HG02973 (cell line): ENCODE measurements at regions not wholly inside any gene's neighbourhood (a gene's known extent, or its start where the extent isn't known, plus 50 kb on each side); places are given as distances from the start of the nearest gene placed in this dataset.
A peak's percentile ranks its signal among the peaks of the same experiment; 100 is the strongest.
"Not testable (repeated sequence)": the region's sequence is repeated elsewhere in the genome, so short reads cannot be mapped to it uniquely, and the experiment has no call there.

Source experiments
- ATAC-seq: cut with Tn5 transposase; IDR thresholded peaks from one replicate; pipeline ENCODE4 v1.9.1; 2021; ENCODE audit warnings: moderate library complexity; ENCODE audit not compliant: unreplicated experiment

DNA sequence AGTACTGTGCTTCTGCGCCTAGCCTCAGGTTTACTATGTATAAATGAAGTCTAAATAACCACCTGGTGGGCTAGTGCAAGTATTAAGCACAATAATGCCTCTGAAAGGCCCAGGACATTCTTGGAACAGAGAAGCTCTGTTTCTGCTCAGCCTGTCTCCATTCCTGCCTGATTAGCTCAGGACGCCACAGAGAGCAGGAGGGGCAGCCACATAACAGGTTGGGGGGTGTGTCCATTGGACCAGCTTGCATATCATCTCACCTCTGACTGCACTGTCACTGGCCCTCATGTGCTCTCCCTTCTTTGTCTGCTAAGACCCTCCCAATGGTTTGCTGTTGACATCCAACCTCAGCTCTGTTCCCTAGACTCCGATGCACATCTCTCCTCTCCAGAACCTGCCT, 52.8 kb upstream of the IKZF1 start:
- no peak for ATAC-seq

DNA sequence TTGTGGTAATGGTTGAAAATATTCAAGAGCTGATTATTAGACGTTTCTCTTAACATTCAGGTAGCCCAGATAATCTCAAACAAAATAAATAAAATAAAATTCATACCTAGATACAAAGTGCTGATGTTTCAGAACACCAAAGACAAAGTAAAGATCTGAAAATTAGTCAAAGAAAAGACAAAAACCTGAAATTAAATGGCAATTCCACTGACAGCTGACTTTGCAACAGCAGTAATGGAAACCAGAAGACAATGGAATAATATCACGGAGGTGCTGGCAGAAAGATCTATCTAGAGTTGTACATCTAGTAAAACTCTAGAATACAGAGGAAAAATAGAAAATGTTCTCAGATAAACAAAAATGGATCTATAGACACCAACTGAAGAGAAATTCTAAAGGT, 58.0 kb upstream of the IKZF1 start:
- no peak for ATAC-seq

DNA sequence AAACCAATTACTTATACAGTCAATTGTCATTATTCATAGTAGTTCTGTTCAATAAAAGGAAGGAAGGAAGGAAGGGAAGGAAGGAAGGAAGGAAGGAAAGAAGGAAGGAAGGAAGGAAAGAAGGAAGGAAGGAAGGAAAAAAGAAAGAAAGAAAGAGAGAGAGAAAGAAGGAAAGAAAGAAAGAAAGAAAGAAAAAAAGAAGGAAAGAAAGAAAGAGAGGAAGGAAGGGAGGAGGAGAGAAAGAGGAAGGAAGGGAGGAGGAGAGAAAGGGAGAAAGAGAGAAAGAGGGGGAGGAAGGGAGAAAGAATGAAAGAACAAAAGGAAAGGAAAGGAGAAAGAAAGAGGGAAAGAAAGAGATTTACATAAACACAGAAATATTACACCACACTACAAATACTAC, 62.4 kb upstream of the IKZF1 start:
- not testable (repeated sequence) for ATAC-seq

DNA sequence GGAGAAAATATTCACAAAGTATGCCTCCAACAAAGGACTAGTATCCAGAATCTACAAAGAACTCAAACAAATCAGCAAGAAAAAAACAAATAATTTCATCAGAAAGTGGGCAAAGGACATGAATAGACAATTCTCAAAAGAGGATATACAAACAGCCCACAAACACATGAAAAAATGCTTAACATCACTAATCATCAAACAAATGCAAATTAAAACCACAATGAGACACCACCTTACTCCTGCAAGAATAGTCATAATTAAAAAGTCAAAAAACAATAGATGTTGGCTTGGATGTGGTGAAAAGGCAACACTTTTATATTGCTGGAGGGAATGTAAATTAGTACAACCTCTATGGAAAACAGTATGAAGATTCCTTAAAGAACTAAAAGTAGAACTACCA, 63.8 kb upstream of the IKZF1 start:
- not testable (repeated sequence) for ATAC-seq

DNA sequence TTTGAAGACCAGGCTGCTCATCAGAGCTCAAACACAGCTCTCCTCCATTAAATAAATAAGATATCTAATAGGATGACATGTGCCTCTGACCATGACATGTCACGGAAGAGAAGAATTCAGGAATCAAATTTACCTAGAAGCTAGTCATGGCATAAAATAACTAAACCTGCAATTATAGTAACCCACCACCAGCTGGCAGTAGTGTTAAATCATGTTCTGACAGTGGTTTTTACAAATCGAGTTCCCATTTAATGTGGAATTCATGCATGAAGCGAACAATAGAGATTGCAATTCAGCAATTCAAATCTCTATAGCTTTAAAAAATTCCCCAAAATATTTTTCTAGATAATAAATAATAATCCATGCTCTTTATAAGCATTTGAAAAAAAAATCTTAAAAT, 74.6 kb upstream of the IKZF1 start:
- ATAC-seq: no peak

DNA sequence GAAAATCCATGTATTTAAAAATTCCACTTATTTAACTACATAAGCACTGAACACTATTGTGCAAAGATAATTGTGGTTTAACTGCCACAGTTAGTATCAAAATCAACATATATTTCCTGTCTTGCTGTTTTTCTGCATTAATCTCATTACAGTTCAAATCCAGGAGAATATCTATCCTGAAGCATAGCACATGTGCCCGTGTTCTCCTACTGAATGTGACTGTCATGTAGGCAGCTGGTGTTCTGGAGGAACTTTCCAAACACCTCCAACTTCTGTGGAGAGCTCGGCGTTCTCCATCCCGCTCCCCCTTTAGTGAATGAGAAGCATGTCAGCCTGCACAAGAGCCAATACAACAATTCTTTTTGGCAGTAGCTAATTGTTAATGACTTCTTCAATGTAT, 76.4 kb upstream of the IKZF1 start:
- no peak for ATAC-seq

DNA sequence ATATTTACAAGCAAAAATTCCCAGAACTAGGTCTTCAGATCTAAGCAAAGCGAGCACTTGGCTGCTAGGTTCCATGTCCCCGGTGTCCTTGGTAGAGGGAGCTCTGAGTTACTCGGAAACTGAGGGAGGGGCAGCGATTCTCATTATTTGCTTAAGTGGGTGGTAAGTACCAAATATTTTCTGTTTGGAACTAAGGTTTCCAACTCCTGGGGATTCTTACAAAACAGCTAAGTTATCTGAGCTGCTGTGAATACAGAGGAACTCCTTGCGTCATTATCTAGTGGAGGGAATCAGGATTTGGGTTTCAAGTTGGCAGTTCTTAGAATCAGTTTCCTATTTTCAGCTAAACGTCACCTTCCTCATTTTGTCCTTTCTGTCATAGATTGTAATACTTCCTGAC, 76.8 kb upstream of the IKZF1 start:
- no peak for ATAC-seq

DNA sequence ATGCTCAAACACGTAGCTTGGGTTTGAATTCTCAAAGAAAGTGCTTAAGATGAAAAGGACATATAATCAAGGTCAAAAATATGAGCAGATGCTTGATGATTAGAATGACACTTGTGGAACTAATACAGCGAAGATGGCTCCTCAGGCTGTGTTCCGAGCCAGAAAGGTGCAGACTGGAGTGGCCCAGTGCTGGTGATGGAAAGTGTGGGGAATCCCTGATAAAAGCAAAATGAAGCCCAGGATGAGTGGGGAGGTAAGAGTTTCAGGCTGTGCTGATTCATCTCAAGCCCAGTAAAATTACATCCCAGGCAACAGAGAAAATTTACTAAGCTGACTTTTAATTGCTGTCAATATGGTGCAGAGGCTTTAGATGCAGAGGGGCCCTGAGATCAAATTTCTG, 77.8 kb upstream of the IKZF1 start:
- no peak for ATAC-seq

DNA sequence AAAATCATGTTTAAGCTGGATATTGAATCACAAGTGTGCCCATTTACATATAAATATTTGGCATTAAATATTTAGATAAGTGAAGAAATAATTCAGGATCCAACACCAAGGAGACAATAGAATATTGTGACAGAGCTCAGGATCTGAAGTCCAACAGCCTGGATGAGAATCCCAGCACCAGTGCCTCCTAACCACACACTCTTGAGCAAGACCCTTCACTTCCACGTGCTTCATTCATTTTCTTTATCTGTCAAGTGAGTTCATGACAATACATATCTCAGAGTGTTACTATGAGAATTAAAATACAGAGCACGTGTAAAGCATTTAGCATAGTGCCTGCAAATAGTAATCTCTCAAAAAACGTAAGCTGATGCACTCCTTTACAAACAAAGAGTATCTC, 78.4 kb upstream of the IKZF1 start:
- no peak for ATAC-seq

DNA sequence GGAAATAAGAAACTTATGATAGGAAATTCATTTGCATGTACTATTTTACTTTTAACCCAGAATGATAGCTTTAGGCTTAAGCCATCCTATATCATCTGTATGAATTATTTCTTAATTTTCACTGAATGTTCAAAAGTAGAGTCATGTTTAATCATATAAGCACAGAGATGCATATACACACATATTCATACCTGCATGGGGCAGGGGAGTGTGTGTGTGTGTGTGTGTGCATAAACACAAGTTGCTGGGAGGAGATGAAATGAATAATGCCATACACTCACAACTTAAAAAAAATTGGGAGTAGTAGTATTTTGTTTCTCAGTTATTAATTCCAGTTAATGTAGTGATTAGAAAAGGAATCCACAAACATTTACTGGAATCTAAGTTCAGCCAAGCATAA, 83.1 kb upstream of the IKZF1 start:
- ATAC-seq: no peak

DNA sequence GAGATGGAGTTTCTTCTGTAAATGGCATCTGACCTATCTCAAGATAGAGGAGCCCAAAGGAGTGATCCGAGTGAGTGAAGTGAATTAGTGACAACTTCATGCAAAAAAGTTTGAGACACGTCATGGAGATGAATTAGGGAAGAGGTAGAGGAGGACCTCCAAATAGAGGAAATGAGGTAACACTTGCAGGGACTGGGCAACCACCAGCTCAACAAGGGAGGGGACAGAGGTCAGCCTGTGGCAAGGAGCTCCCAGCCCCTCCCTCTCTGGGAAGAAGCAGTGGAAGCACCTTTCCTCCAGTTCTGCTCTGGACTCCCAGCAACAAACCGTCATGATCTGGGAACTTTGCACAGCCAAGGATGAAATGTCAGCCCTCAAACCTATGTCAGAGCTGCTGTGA, 83.5 kb upstream of the IKZF1 start:
- ATAC-seq: no peak

DNA sequence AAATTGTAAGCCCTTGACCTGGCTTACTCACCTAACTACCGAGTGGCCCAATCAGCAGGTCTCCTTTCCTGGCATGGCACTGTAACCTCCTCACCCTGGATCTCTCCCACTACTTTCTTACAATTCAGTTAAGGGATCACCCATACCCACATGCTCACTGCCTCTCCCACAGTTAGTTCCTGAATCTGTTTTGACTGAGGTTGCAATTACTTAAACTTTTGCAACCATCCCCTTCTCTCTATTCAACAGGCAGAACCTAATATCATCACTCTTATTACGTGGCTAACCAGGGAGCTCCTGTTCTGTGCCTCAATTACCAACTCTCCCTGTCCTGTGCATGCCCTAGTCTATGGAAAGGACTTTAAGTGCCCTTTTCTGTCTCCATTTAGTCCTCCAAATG, 84.2 kb upstream of the IKZF1 start:
- ATAC-seq: no peak

DNA sequence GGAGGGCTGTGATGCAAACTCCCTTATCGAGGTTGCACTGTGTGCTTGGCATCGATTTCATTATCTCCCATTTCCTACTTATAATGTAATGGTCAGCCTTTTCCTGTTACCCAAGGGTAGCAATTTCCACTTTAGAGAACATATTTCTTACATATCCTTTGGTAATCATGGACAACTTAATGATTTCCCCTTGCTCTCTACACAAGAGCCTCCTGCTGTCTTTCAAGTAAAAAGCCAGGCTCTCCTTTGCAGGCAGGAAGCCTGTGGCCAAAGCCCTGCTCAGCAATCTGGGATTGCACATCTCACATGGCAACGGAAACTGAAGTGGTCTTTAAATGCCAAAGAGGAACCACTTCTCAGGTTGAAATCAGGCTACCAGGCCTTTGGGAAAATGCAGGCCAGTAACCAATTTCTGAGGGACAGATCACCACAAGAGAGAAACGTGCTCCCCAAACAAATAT, 86.7 kb upstream of the IKZF1 start:
- ATAC-seq: no peak

DNA sequence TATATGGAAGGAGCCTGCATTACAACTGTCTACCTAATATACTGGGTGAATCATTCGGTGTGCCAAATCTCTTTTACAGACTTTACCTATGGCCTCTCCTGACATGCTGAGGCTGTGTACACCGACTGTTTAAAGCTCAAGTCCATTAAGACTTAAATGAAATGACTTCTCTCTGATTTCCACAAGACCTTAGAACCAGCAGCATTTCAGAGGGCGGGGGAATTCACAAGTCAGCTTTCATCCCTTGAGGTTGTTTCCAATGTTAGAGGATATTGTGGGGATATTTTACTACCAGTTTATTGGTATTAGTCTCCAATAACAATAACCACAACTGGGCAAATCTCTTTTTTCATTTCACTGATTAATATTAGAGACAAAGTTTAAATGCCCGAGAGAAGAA, 87.1 kb upstream of the IKZF1 start:
- no peak for ATAC-seq

DNA sequence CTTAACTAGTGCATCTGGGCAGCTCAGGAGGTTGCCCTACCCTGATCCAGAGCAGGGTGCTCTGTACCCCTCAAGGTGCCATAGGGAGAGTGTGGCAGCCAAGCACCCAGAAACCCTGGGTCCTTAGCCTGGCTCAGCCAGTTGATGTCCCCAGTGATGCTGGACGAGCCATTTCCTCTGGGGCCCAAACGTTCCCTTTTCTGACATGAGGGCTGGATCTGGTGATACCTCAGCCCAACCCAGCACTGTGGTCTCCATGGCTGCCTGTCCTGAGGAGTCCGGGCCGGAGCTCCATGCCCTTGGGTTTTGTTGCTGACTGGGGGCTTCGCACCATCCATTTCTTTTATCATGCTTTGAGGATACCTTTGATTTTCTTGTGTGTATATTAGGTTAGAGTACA, 87.9 kb upstream of the IKZF1 start:
- no peak for ATAC-seq

DNA sequence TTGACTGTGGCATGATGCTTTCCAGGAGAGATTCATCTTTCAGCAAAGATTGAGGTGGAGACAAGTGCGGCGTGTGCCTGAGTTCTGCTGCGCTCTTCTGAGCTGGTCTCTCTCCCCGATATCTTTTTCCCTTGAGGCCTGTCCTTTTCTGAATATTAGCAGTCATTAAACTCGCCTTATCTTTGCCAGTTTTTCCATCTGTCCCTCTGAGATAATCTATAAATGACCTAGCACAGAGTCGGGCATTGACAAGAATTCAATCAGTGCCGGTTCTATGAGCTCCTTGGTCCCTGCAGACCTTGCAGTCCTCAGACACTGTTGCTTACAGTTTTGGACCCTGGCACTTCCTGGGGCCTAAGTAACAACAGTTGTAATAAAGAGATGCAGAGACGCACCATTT, 89.7 kb upstream of the IKZF1 start:
- no peak for ATAC-seq

DNA sequence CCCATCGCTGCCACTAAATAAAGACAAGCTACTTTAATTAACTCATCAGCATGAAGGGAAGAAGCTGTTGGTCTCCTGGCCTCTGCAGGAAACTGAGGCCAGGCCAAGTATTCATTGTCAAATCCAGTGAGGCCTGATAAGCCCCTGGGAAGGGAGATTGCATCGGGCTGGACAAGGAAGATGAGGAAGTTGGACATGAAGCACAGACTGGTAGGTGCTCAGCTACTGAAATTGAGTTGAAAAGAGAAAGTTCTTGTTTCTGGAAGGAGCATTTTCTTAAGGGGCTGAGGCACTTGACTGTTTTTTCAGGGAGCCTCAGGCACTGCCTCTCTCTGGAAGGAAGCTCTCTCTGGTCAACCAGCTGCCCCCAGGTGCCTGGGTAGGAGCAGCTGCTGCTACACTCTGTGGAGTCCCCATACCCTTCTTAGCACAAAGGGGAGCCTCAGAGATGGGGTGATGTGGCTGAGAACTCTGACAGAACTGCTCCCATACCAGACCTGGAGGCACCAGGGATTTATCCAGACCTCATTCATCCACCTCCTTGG, 90.3 kb upstream of the IKZF1 start:
- no peak for ATAC-seq

DNA sequence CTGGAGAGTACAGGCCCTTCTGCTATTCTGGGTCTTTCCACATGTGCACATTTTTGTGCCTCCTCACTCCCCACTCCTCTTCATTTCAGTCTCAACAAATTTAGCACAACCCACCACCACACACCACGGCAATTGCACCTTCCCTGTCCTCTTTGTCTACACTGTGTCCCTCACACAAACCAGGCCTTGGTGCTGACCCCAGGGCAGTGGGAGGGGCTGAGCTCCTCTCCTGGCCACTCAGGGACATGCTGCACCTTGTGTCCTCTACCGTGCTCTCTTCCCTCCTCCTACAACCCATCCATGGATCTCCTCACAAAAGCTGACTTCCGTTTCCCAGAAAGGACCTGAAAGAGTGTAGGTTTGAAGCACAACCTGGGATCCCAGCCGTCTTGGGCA, 90.9 kb upstream of the IKZF1 start:
- ATAC-seq: no peak

DNA sequence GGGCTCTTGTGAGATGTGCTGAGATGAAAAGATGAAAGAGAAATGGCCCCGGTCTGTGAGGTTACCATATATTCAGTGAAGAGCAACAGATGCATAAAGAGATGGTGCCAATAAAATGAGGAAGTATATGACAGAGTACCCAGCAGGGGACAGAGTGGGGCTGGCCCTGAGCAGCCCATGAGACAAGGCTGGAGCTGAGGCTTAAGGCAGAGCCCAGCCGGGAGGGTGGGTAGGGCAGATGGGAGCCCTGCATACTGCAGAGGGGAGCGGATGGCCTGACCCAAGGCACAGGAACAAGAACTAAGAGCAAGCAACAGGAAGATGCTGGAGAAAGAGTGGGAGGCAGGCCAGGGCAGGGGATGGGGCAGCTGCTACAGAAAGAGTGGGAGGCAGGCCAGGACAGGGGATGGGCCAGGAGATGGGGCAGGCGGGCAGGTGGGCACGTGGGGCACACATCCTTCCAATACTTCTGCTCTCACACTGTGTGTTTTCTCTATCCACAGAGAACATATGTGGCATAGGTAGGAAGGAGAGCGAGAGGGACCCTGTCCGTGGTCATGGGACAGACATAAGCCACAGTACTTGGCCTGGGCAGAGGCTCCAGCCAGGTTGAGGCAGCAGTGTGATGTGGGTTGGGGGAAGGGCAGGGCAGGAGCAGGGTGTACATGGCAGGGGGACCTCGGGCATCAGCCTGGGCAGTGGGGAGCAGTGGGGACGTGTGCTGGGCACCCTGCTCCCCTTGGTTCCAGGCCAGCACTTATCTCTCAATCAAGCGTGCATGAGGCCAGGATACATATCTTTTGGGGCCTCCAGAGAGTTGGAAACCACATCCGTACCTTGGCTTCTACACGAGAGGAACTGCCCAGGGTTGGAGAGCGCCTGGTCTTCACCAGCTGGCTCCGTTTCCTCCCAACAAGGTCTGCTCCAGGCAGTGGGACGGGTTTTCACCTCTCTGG, 91.6 kb upstream of the IKZF1 start:
- peak; percentile 46 for ATAC-seq

DNA sequence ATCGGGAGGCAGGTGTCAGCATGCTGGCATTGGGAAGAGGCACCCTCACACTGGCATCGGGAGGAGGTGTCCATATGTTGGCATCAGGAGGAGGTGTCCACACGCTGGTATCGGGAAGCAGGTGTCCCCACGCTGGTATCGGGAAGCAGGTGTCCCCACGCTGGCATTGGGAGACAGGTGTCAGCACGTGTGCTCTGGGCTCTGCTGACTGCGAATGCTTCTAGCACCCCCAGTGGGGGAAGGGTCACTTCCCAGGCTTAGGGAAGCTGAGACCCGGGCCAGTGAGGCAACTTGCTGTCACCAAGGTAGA, 92.5 kb upstream of the IKZF1 start:
- no peak for ATAC-seq

DNA sequence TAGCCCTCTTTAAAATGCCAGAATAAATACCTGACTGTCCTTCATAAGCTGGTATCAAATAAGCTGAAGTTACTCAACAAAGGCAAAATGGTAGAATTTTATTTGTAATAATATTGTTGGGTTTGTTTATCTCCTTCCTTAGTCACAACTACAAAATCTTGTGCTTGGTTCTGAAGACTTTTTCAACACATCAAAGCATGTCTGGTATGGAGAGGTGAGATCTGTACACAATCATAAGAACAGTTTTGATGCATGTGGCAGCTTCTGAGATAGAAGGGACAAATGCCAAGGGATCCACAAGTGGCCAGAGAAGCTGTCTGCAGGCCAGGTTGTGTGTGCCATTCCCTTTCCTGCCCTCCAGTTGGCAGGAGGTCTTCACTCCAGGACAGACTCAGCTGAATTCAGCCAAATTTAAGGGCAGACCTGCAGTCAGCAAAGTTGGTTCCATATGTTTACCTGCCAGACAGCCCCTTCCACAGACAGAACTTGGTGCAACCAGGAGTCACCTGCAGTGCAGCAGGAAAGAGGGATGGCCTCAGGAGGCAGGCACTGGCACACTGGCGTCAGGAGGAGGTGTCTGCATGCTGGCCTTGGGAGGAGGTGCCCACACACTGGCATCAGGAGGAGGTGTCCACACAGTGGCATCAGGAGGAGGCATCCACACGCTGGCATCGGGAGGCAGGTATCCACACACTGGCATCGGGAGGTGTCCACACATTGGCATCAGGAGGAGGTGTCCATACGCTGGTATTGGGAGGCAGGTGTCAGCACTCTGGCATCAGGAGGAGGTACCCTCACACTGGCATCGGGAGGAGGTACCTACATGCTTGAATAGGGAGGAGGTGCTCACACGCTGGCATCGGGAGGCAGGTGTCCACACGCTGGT, 93.1 kb upstream of the IKZF1 start:
- no peak for ATAC-seq

DNA sequence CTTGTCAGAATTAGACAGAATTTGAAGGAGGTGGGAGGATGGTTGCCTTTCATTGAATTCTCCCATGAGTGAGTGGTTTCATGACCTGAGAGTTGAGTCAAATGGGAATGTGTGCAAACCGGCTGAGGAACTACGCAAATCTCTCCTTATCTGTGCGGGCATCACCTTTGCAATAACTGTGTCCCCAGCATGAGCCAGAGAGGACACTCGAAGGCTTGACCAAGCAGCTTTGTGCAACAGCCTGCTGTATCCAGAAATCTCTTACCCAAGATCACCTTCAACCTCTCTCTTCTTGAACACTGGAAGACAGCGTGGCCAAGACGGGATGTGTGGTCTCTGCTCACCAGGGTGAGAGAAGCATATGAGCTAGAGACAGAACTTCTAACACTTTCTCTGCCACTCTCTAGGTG, 93.8 kb upstream of the IKZF1 start:
- ATAC-seq: no peak
